ENCODE measurements at regions not wholly inside any gene's neighbourhood (a gene's known extent, or its start where the extent isn't known, plus 50 kb on each side); places are given as distances from the start of the nearest gene placed in this dataset.

GRCh38 chr6:165917576-165917975 is 250.1 kb downstream of the TBXT start:
- intact Hi-C loops (cut with DNase I), result no loop called here
- H3K27me3 ChIP-seq (ENCODE audit: control insufficient read depth in 1 of 2, insufficient read depth in 2 of 2, low read length in 1 of 2), result no peaks in the 10 kb centered on the region
- no peaks in the 10 kb centered on the region for H3K36me3 ChIP-seq (ENCODE audit: control insufficient read depth in 1 of 2, insufficient read depth in 2 of 2, low read length in 1 of 2)
- WGBS, 2 donors, result 96 to 98% methylated on average over 14 of the region's 14 CpGs
- no peaks in the 10 kb centered on the region for H3K9me3 ChIP-seq (ENCODE audit: control insufficient read depth, low read length)
- DNase-seq (no peak), ATAC-seq (ENCODE audit: low FRiP score) (no peak)
- H3K4me3 ChIP-seq (ENCODE audit: low read length in 2 of 2), result no peak overlapping the region
- H3K27ac ChIP-seq (ENCODE audit: low read depth in 1 of 2, low read length in 2 of 2), result no peak overlapping the region
- H3K4me1 ChIP-seq (ENCODE audit: control insufficient read depth in 1 of 2, insufficient read depth in 2 of 2, low read length in 2 of 2), result no peaks in the 10 kb centered on the region

GRCh38 chr6:165915022-165915770 is 252.2 kb upstream of the PDE10A start:
- H3K4me1 ChIP-seq (ENCODE audit: control insufficient read depth in 1 of 2, insufficient read depth in 2 of 2, low read length in 2 of 2), result no peaks in the 10 kb centered on the region
- no peaks in the 10 kb centered on the region for H3K27me3 ChIP-seq (ENCODE audit: control insufficient read depth in 1 of 2, insufficient read depth in 2 of 2, low read length in 1 of 2)
- H3K4me3 ChIP-seq (ENCODE audit: low read length in 2 of 2), result no peak overlapping the region
- H3K36me3 ChIP-seq (ENCODE audit: control insufficient read depth in 1 of 2, insufficient read depth in 2 of 2, low read length in 1 of 2), result no peaks in the 10 kb centered on the region
- DNase-seq (no peak), ATAC-seq (ENCODE audit: low FRiP score) (no peak)
- intact Hi-C loops (cut with DNase I), result no loop called here
- WGBS, 2 donors, result 94 to 95% methylated on average over 10 of the region's 10 CpGs
- no peaks in the 10 kb centered on the region for H3K9me3 ChIP-seq (ENCODE audit: control insufficient read depth, low read length)
- no peak overlapping the region for H3K27ac ChIP-seq (ENCODE audit: low read depth in 1 of 2, low read length in 2 of 2)

- no peak for ATAC-seq (ENCODE audit: low FRiP score)
- H3K4me1 ChIP-seq (ENCODE audit: control insufficient read depth in 1 of 2, insufficient read depth in 2 of 2, low read length in 2 of 2), result no peaks in the 10 kb centered on the region
- no peak overlapping the region for H3K4me3 ChIP-seq (ENCODE audit: low read length in 2 of 2)
- no peaks in the 10 kb centered on the region for H3K36me3 ChIP-seq (ENCODE audit: control insufficient read depth in 1 of 2, insufficient read depth in 2 of 2, low read length in 1 of 2)
- no peak for DNase-seq
- H3K27ac ChIP-seq (ENCODE audit: low read depth in 1 of 2, low read length in 2 of 2), result no peak overlapping the region
- WGBS, 2 donors, result 71 to 74% methylated on average over 8 of the region's 8 CpGs
- intact Hi-C loops (cut with DNase I), result no loop called here
- no peaks in the 10 kb centered on the region for H3K27me3 ChIP-seq (ENCODE audit: control insufficient read depth in 1 of 2, insufficient read depth in 2 of 2, low read length in 1 of 2)
- no peaks in the 10 kb centered on the region for H3K9me3 ChIP-seq (ENCODE audit: control insufficient read depth, low read length)
Measured at GRCh38 chr6:165913676-165914570, 250.9 kb upstream of the PDE10A start.

- Histone ChIP-seq H3K4me3 (ENCODE audit: low read length in 2 of 2) (no peak overlapping the region), H3K27ac (ENCODE audit: low read depth in 1 of 2, low read length in 2 of 2) (no peak overlapping the region), H3K4me1 (ENCODE audit: control insufficient read depth in 1 of 2, insufficient read depth in 2 of 2, low read length in 2 of 2) (no peaks in the 10 kb centered on the region), H3K27me3 (ENCODE audit: control insufficient read depth in 1 of 2, insufficient read depth in 2 of 2, low read length in 1 of 2) (no peaks in the 10 kb centered on the region), H3K9me3 (ENCODE audit: control insufficient read depth, low read length) (no peaks in the 10 kb centered on the region), H3K36me3 (ENCODE audit: control insufficient read depth in 1 of 2, insufficient read depth in 2 of 2, low read length in 1 of 2) (no peaks in the 10 kb centered on the region)
- intact Hi-C loops (cut with DNase I), result no loop called here
- ATAC-seq (ENCODE audit: low FRiP score), result no peak
- 40 to 44% methylated on average over 11 of the region's 11 CpGs for WGBS, 2 donors
- DNase-seq, result no peak
Measured at GRCh38 chr6:165910184-165910966, 247.3 kb upstream of the PDE10A start.

- WGBS, 2 donors, result 97 to 99% methylated on average over 7 of the region's 7 CpGs
- ATAC-seq (ENCODE audit: low FRiP score), result no peak
Measured at GRCh38 chr6:165906736-165907135, 243.7 kb upstream of the PDE10A start.

GRCh38 chr6:165905744-165906143 is 242.7 kb upstream of the PDE10A start:
- ATAC-seq (ENCODE audit: low FRiP score), result no peak
- Histone ChIP-seq H3K36me3 (ENCODE audit: control insufficient read depth in 1 of 2, insufficient read depth in 2 of 2, low read length in 1 of 2) (no peaks in the 10 kb centered on the region), H3K9me3 (ENCODE audit: control insufficient read depth, low read length) (no peaks in the 10 kb centered on the region), H3K4me1 (ENCODE audit: control insufficient read depth in 1 of 2, insufficient read depth in 2 of 2, low read length in 2 of 2) (no peaks in the 10 kb centered on the region), H3K27ac (ENCODE audit: low read depth in 1 of 2, low read length in 2 of 2) (no peak overlapping the region), H3K27me3 (ENCODE audit: control insufficient read depth in 1 of 2, insufficient read depth in 2 of 2, low read length in 1 of 2) (no peaks in the 10 kb centered on the region), H3K4me3 (ENCODE audit: low read length in 2 of 2) (no peak overlapping the region)
- intact Hi-C loops (cut with DNase I), result no loop called here
- 85 to 89% methylated on average over 1 of the region's 2 CpGs for WGBS, 2 donors
- no peak for DNase-seq

More at GRCh38 chr6:165906736-165907135, 243.7 kb upstream of the PDE10A start:
- no peak for DNase-seq
- Histone ChIP-seq H3K27ac (ENCODE audit: low read depth in 1 of 2, low read length in 2 of 2) (no peak overlapping the region), H3K4me3 (ENCODE audit: low read length in 2 of 2) (no peak overlapping the region), H3K4me1 (ENCODE audit: control insufficient read depth in 1 of 2, insufficient read depth in 2 of 2, low read length in 2 of 2) (no peaks in the 10 kb centered on the region), H3K36me3 (ENCODE audit: control insufficient read depth in 1 of 2, insufficient read depth in 2 of 2, low read length in 1 of 2) (no peaks in the 10 kb centered on the region), H3K27me3 (ENCODE audit: control insufficient read depth in 1 of 2, insufficient read depth in 2 of 2, low read length in 1 of 2) (no peaks in the 10 kb centered on the region), H3K9me3 (ENCODE audit: control insufficient read depth, low read length) (no peaks in the 10 kb centered on the region)
- intact Hi-C loops (cut with DNase I), result no loop called here

GRCh38 chr6:165900970-165901369 is 237.9 kb upstream of the PDE10A start:
- H3K4me1 ChIP-seq (ENCODE audit: control insufficient read depth in 1 of 2, insufficient read depth in 2 of 2, low read length in 2 of 2), result no peaks in the 10 kb centered on the region
- DNase-seq (no peak), ATAC-seq (ENCODE audit: low FRiP score) (no peak)
- no peaks in the 10 kb centered on the region for H3K9me3 ChIP-seq (ENCODE audit: control insufficient read depth, low read length)
- intact Hi-C loops (cut with DNase I), result no loop called here
- no peaks in the 10 kb centered on the region for H3K36me3 ChIP-seq (ENCODE audit: control insufficient read depth in 1 of 2, insufficient read depth in 2 of 2, low read length in 1 of 2)
- no peaks in the 10 kb centered on the region for H3K27me3 ChIP-seq (ENCODE audit: control insufficient read depth in 1 of 2, insufficient read depth in 2 of 2, low read length in 1 of 2)
- no peak overlapping the region for H3K4me3 ChIP-seq (ENCODE audit: low read length in 2 of 2)
- WGBS, 2 donors, result 75 to 82% methylated on average over 10 of the region's 10 CpGs
- H3K27ac ChIP-seq (ENCODE audit: low read depth in 1 of 2, low read length in 2 of 2), result no peak overlapping the region

- Histone ChIP-seq H3K27me3 (ENCODE audit: control insufficient read depth in 1 of 2, insufficient read depth in 2 of 2, low read length in 1 of 2) (no peaks in the 10 kb centered on the region), H3K4me1 (ENCODE audit: control insufficient read depth in 1 of 2, insufficient read depth in 2 of 2, low read length in 2 of 2) (no peaks in the 10 kb centered on the region), H3K4me3 (ENCODE audit: low read length in 2 of 2) (no peak overlapping the region), H3K36me3 (ENCODE audit: control insufficient read depth in 1 of 2, insufficient read depth in 2 of 2, low read length in 1 of 2) (no peaks in the 10 kb centered on the region), H3K27ac (ENCODE audit: low read depth in 1 of 2, low read length in 2 of 2) (no peak overlapping the region), H3K9me3 (ENCODE audit: control insufficient read depth, low read length) (no peaks in the 10 kb centered on the region)
- no peak for DNase-seq
- intact Hi-C loops (cut with DNase I), result no loop called here
- no peak for ATAC-seq (ENCODE audit: low FRiP score)
- WGBS, 2 donors, result 31 to 34% methylated on average over 6 of the region's 6 CpGs
Measured at GRCh38 chr6:165899611-165900010, 236.6 kb upstream of the PDE10A start.

All from aorta (tissue), 5 donors.